GM06990 (cell line): ENCODE measurements at regions not wholly inside any gene's neighbourhood (a gene's known extent, or its start where the extent isn't known, plus 50 kb on each side); places are given as distances from the start of the nearest gene placed in this dataset.

Source experiments
- DNase-seq: peaks from one replicate; pipeline ENCODE4 v3.0.0-alpha.2; 2011; ENCODE audit not compliant: insufficient read length; ENCODE audit errors: extremely low read depth
- H3K27me3 ChIP-seq: replicated peaks from 2 replicates; pipeline ENCODE4 v1.6.0; 2011; ENCODE audit warnings: low read length; ENCODE audit not compliant: control insufficient read depth, insufficient read depth
- H3K36me3 ChIP-seq: 2 replicates; pipeline ENCODE4 v1.5.1; 2011; ENCODE audit warnings: low read length; ENCODE audit not compliant: control insufficient read depth, insufficient read depth
- H3K4me3 ChIP-seq: replicated peaks from 2 replicates; pipeline ENCODE4 v1.5.1; 2011; ENCODE audit warnings: low read depth, mild to moderate bottlenecking, control low read depth, low read length
- CTCF ChIP-seq: IDR thresholded peaks from 2 replicates; pipeline ENCODE4 v1.5.1; 2011; ENCODE audit warnings: low read length, control low read depth, mild to moderate bottlenecking, inconsistent platforms; ENCODE audit not compliant: insufficient read depth, poor library complexity, severe bottlenecking

GRCh38 chr2:76323381-76323780 is 612.7 kb upstream of the GCFC2 start:
- H3K27me3 ChIP-seq, result no peaks in the 10 kb centered on the region
- no peak for DNase-seq
- H3K36me3 ChIP-seq, result no peaks in the 10 kb centered on the region
- no peak for TF ChIP-seq CTCF
- no peak overlapping the region for H3K4me3 ChIP-seq

GRCh38 chr2:76320716-76321115 is 610.0 kb upstream of the GCFC2 start:
- no peak for TF ChIP-seq CTCF
- Histone ChIP-seq H3K36me3 (no peaks in the 10 kb centered on the region), H3K4me3 (no peak overlapping the region), H3K27me3 (no peaks in the 10 kb centered on the region)
- DNase-seq, result no peak

- no peaks in the 10 kb centered on the region for H3K27me3 ChIP-seq
- H3K36me3 ChIP-seq, result no peaks in the 10 kb centered on the region
- TF ChIP-seq CTCF, result no peak
- DNase-seq, result no peak
- no peak overlapping the region for H3K4me3 ChIP-seq
Measured at GRCh38 chr2:76318848-76319360, 608.2 kb upstream of the GCFC2 start.

- no peak for TF ChIP-seq CTCF
- Histone ChIP-seq H3K36me3 (no peaks in the 10 kb centered on the region), H3K4me3 (no peak overlapping the region), H3K27me3 (no peaks in the 10 kb centered on the region)
- DNase-seq, result no peak
Measured at GRCh38 chr2:76316691-76317090, 606.0 kb upstream of the GCFC2 start.

GRCh38 chr2:76314271-76315020 is 603.7 kb upstream of the GCFC2 start:
- H3K27me3 ChIP-seq, result no peaks in the 10 kb centered on the region
- TF ChIP-seq CTCF, result no peak
- H3K4me3 ChIP-seq, result no peak overlapping the region
- no peak for DNase-seq
- H3K36me3 ChIP-seq, result no peaks in the 10 kb centered on the region
